Keratinocyte (primary cell): ENCODE measurements at regions not wholly inside any gene's neighbourhood (a gene's known extent, or its start where the extent isn't known, plus 50 kb on each side); places are given as distances from the start of the nearest gene placed in this dataset.

Experiments
- DNase-seq: peaks from one replicate; pipeline ENCODE4 v3.0.0-alpha.2; 2011; ENCODE audit warnings: low read depth, missing footprints, low spot score
- FAIRE-seq: peaks from 2 replicates; lab custom pipeline; 2011; peaks lifted over from hg19 to GRCh38; lab: Jason Lieb, UNC
- H2AFZ ChIP-seq: 2 replicates; pipeline ENCODE4 v1.6.0; 2012; ENCODE audit warnings: low read length, control low read depth, inconsistent platforms; ENCODE audit not compliant: control insufficient read depth
- H3K27ac ChIP-seq: 2 replicates; pipeline ENCODE4 v1.5.1; 2011; ENCODE audit warnings: low read length; ENCODE audit not compliant: control insufficient read depth, insufficient read depth
- H3K27me3 ChIP-seq: 3 replicates; pipeline ENCODE4 v1.6.0; 2011; ENCODE audit warnings: low read length; ENCODE audit not compliant: control insufficient read depth, insufficient read depth; ENCODE audit errors: extremely low read depth
- H3K36me3 ChIP-seq, 2 experiments: 2 replicates in 1 of 2; 3 replicates in 1 of 2; pipeline ENCODE4 v1.5.1; 2011; ENCODE audit warnings: low read length in 2 of 2, mild to moderate bottlenecking in 1 of 2; ENCODE audit not compliant: control insufficient read depth in 2 of 2, insufficient read depth in 2 of 2; ENCODE audit errors: extremely low read depth in 1 of 2
- H3K4me1 ChIP-seq: 3 replicates; pipeline ENCODE4 v1.5.1; 2011; ENCODE audit warnings: low read length; ENCODE audit not compliant: control insufficient read depth, insufficient read depth; ENCODE audit errors: extremely low read depth
- H3K4me2 ChIP-seq: 3 replicates; pipeline ENCODE4 v1.6.0; 2011; ENCODE audit warnings: low read depth, low read length; ENCODE audit not compliant: control insufficient read depth, insufficient read depth; ENCODE audit errors: extremely low read depth
- H3K4me3 ChIP-seq, 3 experiments: fragments of 200-600 bp in 1 of 3; sonication (generic) in 1 of 3; 2 replicates in 2 of 3; 3 replicates in 1 of 3; pipeline ENCODE4 v1.5.1; 2011 to 2016; ENCODE audit warnings: low read length in 3 of 3, mild to moderate bottlenecking in 3 of 3, control low read depth in 2 of 3, inconsistent platforms in 1 of 3, low read depth in 1 of 3, mixed read lengths in 1 of 3, mixed run types in 1 of 3, moderate library complexity in 1 of 3; ENCODE audit not compliant: control insufficient read depth in 2 of 3, insufficient read depth in 2 of 3; ENCODE audit errors: extremely low read depth in 1 of 3
- H3K79me2 ChIP-seq: 2 replicates; pipeline ENCODE4 v1.6.0; 2012; ENCODE audit warnings: low read length; ENCODE audit not compliant: control insufficient read depth, insufficient read depth
- H3K9ac ChIP-seq: 3 replicates; pipeline ENCODE4 v1.6.0; 2011; ENCODE audit warnings: low read length; ENCODE audit not compliant: control insufficient read depth, insufficient read depth; ENCODE audit errors: extremely low read depth
- H3K9me1 ChIP-seq: 3 replicates; pipeline ENCODE4 v1.6.0; 2011; ENCODE audit warnings: low read length; ENCODE audit not compliant: control insufficient read depth, insufficient read depth; ENCODE audit errors: extremely low read depth
- H3K9me3 ChIP-seq: 2 replicates; pipeline ENCODE4 v1.5.1; 2012; ENCODE audit warnings: low read depth, low read length; ENCODE audit not compliant: control insufficient read depth
- H4K20me1 ChIP-seq: 3 replicates; pipeline ENCODE4 v1.6.0; 2011; ENCODE audit warnings: low read length; ENCODE audit not compliant: control insufficient read depth, insufficient read depth; ENCODE audit errors: extremely low read depth
- CTCF ChIP-seq, 3 experiments: IDR thresholded peaks in 1 of 3; conservative IDR thresholded peaks in 1 of 3; optimal IDR thresholded peaks in 1 of 3; 2 replicates in 2 of 3; 3 replicates in 1 of 3; pipeline versions ENCODE3 to v1.5.1; 2011; ENCODE audit warnings: low read length in 3 of 3, mild to moderate bottlenecking in 3 of 3, moderate library complexity in 2 of 3, control low read depth in 1 of 3, inconsistent platforms in 1 of 3; ENCODE audit not compliant: insufficient read depth in 2 of 3; ENCODE audit errors: extremely low read depth in 1 of 3
- EZH2 ChIP-seq: IDR thresholded peaks from one replicate; pipeline ENCODE4 v1.6.1; 2012; ENCODE audit warnings: inconsistent platforms, mild to moderate bottlenecking, low read length, moderate library complexity
- dilution Hi-C: fragments of 300-500 bp; cut with MboI; formaldehyde crosslinking; loops from one replicate; pipeline ENCODE4 v1.7.0; 2020; ENCODE audit warnings: low sequenced_read_pairs; ENCODE audit not compliant: extremely low pct_ligation_motif_present

- DNase-seq (no peak), FAIRE-seq (no peak)
- H3K27ac ChIP-seq = no peak overlapping the region
- no peak overlapping the region for H3K9ac ChIP-seq
- no peak overlapping the region for H3K4me2 ChIP-seq
- no peak overlapping the region for H2AFZ ChIP-seq
- H3K4me1 ChIP-seq = no peaks in the 10 kb centered on the region
- H3K36me3 ChIP-seq = no peaks in the 10 kb centered on the region
- dilution Hi-C loops = no loop called here
- H3K9me1 ChIP-seq = no peaks in the 10 kb centered on the region
- H3K9me3 ChIP-seq = no peaks in the 10 kb centered on the region
- no peak overlapping the region for H3K4me3 ChIP-seq
- no peaks in the 10 kb centered on the region for H3K79me2 ChIP-seq
- TF ChIP-seq EZH2 (no peak), CTCF (optimal IDR thresholded peaks at IDR 0.05 in 1 of 3, IDR thresholded peaks at IDR 0.05 in 1 of 3, conservative IDR thresholded peaks at IDR 0.05 in 1 of 3; ENCODE audit: extremely low read depth in 1 of 3, insufficient read depth in 2 of 3, low read length in 3 of 3) (no peak)
- no peaks in the 10 kb centered on the region for H3K27me3 ChIP-seq
- no peaks in the 10 kb centered on the region for H4K20me1 ChIP-seq
Measured at GRCh38 chr13:85575110-85575509, 224.1 kb downstream of the SLITRK6 start.

- Histone ChIP-seq H3K27me3 (no peaks in the 10 kb centered on the region), H3K79me2 (no peaks in the 10 kb centered on the region), H2AFZ (no peak overlapping the region), H3K36me3 (no peaks in the 10 kb centered on the region), H3K4me3 (no peak overlapping the region), H3K4me1 (no peaks in the 10 kb centered on the region), H3K27ac (no peak overlapping the region), H3K9ac (no peak overlapping the region), H3K9me1 (no peaks in the 10 kb centered on the region), H3K4me2 (no peak overlapping the region), H3K9me3 (no peaks in the 10 kb centered on the region), H4K20me1 (no peaks in the 10 kb centered on the region)
- FAIRE-seq (no peak), DNase-seq (no peak)
- TF ChIP-seq EZH2 = no peak
- TF ChIP-seq CTCF (optimal IDR thresholded peaks at IDR 0.05 in 1 of 3, IDR thresholded peaks at IDR 0.05 in 1 of 3, conservative IDR thresholded peaks at IDR 0.05 in 1 of 3; ENCODE audit: extremely low read depth in 1 of 3, insufficient read depth in 2 of 3, low read length in 3 of 3) = no peak
- dilution Hi-C loops = no loop called here
Measured at GRCh38 chr13:85567909-85568308, 231.3 kb downstream of the SLITRK6 start.
